Right lobe of liver (tissue), 4 donors: ENCODE measurements at regions not wholly inside any gene's neighbourhood (a gene's known extent, or its start where the extent isn't known, plus 50 kb on each side); places are given as distances from the start of the nearest gene placed in this dataset.

Experiments used
- CTCF ChIP-seq, 4 donors: fragments of 200-600 bp in 3 of 4; fragments of 450-650 bp in 1 of 4; IDR thresholded peaks; one replicate each; pipeline versions ENCODE4 v1.5.1 to v1.8.0; 2016 to 2022; ENCODE audit warnings: antibody characterized with exemption in 4 of 4, mild to moderate bottlenecking in 2 of 4
- POLR2A ChIP-seq: fragments of 450-650 bp; IDR thresholded peaks from one replicate; pipeline ENCODE4 v1.6.1; 2017; ENCODE audit warnings: antibody characterized with exemption, mild to moderate bottlenecking
- donor health status: DM: no; HTN: no; CAD: no.
- donor health status: DM: no; HTN: no; CAD: no.
- donor health status: DM: no; HTN: yes; CAD: no.

GRCh38 chr12:103205906-103206305 is 248.4 kb downstream of the ASCL1 start:
- no peak for TF ChIP-seq CTCF (IDR thresholded peaks at IDR 0.05)
- TF ChIP-seq POLR2A: no peak
